Dendritic cell treated with granulocyte-macrophage colony-stimulating factor and Interleukin-4, amounts not matched to agents 40 ng/mL and 50 ng/mL, for 4 days (primary cell): ENCODE measurements at regions not wholly inside any gene's neighbourhood (a gene's known extent, or its start where the extent isn't known, plus 50 kb on each side); places are given as distances from the start of the nearest gene placed in this dataset.

ENCODE experiments used
- H3K27ac Mint-ChIP-seq: one replicate; pipeline ENCODE4 v1.8.0; 2022; ENCODE audit warnings: mild to moderate bottlenecking, mixed read lengths
- H3K27me3 Mint-ChIP-seq: one replicate; pipeline ENCODE4 v1.8.0; 2022; ENCODE audit warnings: mild to moderate bottlenecking, mixed read lengths
- H3K36me3 Mint-ChIP-seq: one replicate; pipeline ENCODE4 v1.8.0; 2022; ENCODE audit warnings: low read depth, mixed read lengths
- H3K4me1 Mint-ChIP-seq: one replicate; pipeline ENCODE4 v1.8.0; 2022; ENCODE audit warnings: low read depth, mixed read lengths
- H3K4me3 Mint-ChIP-seq: one replicate; pipeline ENCODE4 v1.8.0; 2022; ENCODE audit warnings: mild to moderate bottlenecking, moderate library complexity, mixed read lengths
- H3K9me3 Mint-ChIP-seq: one replicate; pipeline ENCODE4 v1.8.0; 2022; ENCODE audit warnings: mixed read lengths
- intact Hi-C: fragments of 100-400 bp; cut with micrococcal nuclease; formaldehyde crosslinking; loops from one replicate; pipeline ENCODE4 v1.15.0; 2022

DNA sequence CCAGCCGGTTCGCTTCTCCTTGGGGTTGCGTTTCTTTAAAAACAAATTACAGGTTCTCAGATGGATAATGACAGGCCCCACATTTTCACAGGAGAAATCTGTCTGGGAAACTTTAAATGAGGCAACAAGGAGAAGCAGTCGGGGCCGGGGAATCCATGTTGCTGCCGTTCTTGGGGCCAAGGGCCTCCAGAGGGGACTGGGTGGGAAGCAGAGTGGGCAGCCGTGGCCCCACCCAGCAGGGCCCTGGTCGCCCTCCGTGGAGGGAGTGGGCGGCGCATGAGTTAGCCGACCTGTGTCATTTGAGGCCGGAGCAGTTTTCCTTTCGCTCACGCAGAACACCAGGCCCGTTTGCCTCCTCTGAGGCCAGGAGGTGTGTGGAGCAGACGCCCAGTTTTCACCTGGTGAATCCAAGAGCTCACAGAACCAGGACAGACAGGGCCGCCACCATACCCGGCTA, 207.7 kb upstream of the CIBAR2 start:
- Mint-ChIP-seq H3K9me3 (no peaks in the 10 kb centered on the region), H3K4me1 (peaks cover 4% of the 10 kb centered on the region), H3K4me3 (no peak overlapping the region), H3K36me3 (no peaks in the 10 kb centered on the region), H3K27ac (no peak overlapping the region), H3K27me3 (peaks cover 32% of the 10 kb centered on the region)
- intact Hi-C loops: no loop called here

DNA sequence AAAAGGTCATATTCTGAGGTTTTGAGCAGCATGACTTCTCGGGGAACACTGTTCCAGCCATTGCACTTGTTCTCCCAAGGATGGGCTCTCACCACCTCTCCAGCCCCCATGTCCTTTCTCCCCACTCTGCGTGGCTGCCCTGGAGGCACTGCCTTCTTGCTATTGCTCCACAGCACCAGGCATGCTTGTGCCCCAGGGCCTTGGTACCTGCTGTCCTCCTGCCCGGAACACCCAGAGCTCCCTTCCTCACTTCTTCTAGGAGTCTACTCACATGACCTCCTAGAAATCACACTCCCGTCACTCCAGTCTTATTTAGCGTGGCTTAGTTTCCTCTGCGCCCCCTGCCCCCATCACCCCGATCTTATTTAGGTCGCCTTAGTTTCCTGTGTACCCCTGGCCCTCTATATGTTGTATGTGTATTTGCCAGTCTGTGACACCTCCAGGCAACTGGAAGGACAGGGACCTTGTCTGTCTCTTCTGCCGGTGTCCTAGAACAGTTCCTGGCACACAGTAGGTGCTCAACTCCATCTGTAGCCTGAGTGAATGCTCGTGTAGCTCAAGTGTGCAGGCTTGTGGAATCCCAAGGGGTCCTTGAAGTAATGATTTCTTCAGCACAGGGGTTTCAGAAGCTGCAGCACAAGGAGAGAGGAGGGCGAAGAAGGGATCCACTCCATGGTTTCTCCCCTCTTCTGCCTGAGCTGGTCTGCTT, 208.6 kb upstream of the CIBAR2 start:
- no peak overlapping the region for H3K4me3 Mint-ChIP-seq
- no peaks in the 10 kb centered on the region for H3K9me3 Mint-ChIP-seq
- intact Hi-C loops: no loop called here
- peaks cover 30% of the 10 kb centered on the region for H3K27me3 Mint-ChIP-seq
- no peaks in the 10 kb centered on the region for H3K36me3 Mint-ChIP-seq
- no peak overlapping the region for H3K27ac Mint-ChIP-seq
- peaks cover 4% of the 10 kb centered on the region for H3K4me1 Mint-ChIP-seq

DNA sequence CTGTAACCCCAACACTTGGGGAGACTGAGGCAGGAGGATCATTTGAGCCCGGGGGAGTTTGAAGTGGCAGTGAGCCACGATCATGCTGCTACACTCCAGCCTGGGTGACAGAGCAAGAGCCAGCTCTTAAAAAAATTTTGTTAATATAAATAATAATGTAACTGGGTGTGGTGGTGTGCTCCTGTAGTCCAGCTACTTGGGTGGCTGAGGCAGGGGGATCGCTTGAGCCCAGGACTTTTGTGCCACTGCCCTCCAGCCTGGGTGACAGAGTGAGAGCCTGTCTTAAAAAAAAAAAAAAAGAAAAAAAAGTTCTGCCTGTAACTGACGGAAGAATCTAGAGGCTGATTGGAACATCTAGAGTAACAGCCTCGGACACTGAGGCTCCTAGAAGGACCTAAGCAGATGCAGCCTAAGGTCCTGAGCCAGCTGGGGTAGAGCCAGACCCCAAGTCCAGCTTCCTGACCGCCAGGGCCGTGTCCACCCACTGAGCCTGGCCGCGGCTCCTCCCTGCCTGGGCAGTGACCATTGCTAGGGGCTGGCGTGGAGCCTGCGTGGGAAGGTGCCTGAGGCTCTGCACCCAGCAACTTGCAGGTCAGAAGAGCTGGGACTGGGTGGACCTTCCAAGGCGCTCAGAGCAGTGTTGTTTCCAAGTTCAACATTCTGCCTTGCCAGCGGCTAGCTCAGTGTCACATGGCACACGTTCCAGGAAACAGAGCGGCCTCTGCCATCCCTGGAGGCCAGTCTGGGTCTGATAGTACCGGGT, 209.4 kb upstream of the CIBAR2 start:
- peaks cover 7% of the 10 kb centered on the region for H3K9me3 Mint-ChIP-seq
- peaks cover 29% of the 10 kb centered on the region for H3K27me3 Mint-ChIP-seq
- no peak overlapping the region for H3K4me3 Mint-ChIP-seq
- H3K4me1 Mint-ChIP-seq: no peaks in the 10 kb centered on the region
- no peak overlapping the region for H3K27ac Mint-ChIP-seq
- intact Hi-C loops: no loop called here
- H3K36me3 Mint-ChIP-seq: no peaks in the 10 kb centered on the region

DNA sequence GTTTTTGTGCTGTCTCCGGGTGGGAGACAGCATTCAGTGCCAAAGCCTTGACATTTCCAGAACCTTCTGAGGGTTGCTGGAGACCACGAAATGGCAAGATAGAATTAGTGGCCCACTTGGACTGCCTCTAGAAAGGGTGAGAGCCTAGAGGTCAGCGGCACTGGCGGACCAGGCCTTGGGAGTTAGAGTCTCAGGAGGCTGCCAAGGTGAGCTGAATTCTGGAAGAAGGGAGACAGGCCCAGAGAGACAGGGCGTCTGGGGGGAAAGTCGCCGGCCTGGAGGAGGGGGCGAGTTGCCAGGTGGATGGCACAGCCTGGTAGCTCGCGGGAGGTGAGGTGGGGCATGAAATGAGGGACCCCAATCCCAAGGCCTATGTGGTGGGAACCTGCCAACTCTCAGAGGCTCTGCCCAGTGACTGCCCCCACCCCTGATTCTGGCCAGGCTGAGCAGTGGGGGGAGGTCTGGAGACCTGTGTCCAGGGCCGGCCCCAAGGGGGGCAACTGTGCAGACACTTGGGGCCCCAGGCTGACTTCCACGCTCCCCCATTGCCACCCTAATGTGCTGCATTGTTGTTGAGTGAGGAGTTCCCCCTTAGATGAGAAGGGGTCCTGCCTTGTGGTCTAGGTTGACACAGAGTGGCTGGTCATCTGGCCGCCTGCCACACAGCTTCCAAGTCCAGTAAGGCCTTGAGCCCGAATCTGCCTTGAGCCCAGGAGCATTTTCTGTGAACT, 211.1 kb upstream of the CIBAR2 start:
- Mint-ChIP-seq H3K27ac (no peak overlapping the region), H3K4me1 (peaks cover 6% of the 10 kb centered on the region), H3K36me3 (no peaks in the 10 kb centered on the region), H3K4me3 (no peak overlapping the region), H3K27me3 (peaks cover 40% of the 10 kb centered on the region), H3K9me3 (peaks cover 9% of the 10 kb centered on the region)
- intact Hi-C loops: no loop called here

DNA sequence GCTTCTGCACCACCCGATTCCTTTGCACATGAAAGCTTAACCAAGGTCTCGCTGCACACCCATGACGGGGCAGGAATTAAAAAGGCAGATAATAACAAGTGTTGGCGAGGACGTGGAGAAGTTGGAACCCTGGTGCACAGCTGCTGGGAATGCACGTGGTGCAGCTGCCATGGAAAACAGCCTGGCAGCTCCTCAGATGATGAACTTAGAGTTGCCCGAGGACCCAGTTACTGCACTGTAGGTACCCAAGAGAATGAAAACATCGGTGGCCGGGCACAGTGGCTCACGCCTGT, 211.6 kb upstream of the CIBAR2 start:
- peaks cover 45% of the 10 kb centered on the region for H3K27me3 Mint-ChIP-seq
- no peak overlapping the region for H3K4me3 Mint-ChIP-seq
- H3K4me1 Mint-ChIP-seq: peaks cover 9% of the 10 kb centered on the region
- intact Hi-C loops: no loop called here
- no peak overlapping the region for H3K27ac Mint-ChIP-seq
- H3K36me3 Mint-ChIP-seq: no peaks in the 10 kb centered on the region
- peaks cover 9% of the 10 kb centered on the region for H3K9me3 Mint-ChIP-seq

DNA sequence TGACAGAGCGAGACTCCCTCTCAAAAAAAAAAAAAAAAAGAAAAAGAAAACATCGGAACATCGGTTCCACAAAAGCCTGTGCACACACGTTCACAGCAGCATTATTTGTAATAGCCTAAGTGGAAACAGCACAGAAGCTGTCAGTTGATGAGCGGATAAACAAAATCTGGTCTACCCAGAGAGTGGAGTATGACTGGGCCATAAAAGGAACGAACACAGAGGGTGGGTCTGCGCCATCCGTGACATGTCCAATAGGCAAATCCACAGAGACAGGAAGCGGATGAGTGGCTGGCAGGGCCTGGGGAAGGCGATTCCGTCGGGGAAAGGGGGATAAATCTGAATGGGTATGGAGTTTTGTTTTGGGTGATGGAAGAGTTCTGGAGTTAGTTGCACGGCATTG, 212.2 kb upstream of the CIBAR2 start:
- peaks cover 9% of the 10 kb centered on the region for H3K9me3 Mint-ChIP-seq
- no peak overlapping the region for H3K4me3 Mint-ChIP-seq
- H3K27ac Mint-ChIP-seq: no peak overlapping the region
- intact Hi-C loops: no loop called here
- H3K4me1 Mint-ChIP-seq: peaks cover 9% of the 10 kb centered on the region
- no peaks in the 10 kb centered on the region for H3K36me3 Mint-ChIP-seq
- peaks cover 51% of the 10 kb centered on the region for H3K27me3 Mint-ChIP-seq

DNA sequence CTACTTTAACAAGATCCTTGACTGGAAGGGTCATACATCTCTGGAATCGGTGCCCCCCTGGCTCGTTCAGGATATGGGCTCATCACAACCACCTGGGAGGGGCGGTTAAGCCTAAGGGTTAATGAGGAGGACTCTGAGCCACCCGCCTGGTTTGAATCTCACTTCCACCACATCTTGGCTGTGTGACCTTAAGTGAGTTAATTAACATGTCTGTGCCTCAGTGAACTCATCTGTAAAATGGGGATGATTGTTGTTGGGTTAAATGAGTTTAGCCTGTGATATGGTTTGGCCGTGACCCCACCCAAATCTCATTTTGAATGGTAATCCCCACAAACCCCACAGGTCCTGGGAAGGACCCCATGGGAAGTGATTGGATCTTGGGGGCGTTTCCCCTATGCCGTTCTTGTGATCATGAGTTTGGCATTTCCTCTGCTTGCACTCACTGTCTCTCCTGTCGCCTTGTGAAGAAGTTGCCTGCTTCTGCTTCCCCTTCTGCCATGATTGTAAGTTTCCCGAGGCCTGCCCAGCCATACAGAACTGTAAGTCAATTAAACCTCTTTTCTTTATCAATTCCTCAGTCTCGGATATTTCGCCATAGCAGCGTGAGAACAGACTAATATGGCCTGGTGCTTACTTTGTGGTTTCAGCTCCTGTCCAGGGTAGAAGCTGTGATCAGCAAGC, 214.0 kb upstream of the CIBAR2 start:
- H3K36me3 Mint-ChIP-seq: no peaks in the 10 kb centered on the region
- H3K4me1 Mint-ChIP-seq: peaks cover 15% of the 10 kb centered on the region
- peaks cover 62% of the 10 kb centered on the region for H3K27me3 Mint-ChIP-seq
- intact Hi-C loops: no loop called here
- no peak overlapping the region for H3K4me3 Mint-ChIP-seq
- no peak overlapping the region for H3K27ac Mint-ChIP-seq
- H3K9me3 Mint-ChIP-seq: peaks cover 9% of the 10 kb centered on the region

DNA sequence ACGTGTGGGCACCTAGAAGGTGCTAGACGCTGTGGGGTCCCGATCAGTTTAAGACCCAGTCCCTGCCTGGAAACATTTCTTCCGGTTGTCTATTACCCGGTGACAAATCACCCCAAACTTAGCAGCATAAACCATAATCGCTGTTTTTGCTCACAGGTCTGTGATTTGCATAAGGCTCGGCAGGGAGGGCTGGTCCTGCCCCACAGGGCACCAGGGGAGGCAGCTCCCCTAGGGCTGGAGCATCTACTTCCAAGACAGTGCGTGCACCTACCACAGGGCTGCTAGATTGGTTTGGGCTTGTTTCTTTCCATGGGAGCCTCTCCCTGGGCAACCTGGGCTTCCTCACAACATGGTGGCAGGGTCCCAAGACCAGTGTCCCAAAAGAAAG, 214.5 kb upstream of the CIBAR2 start:
- Mint-ChIP-seq H3K36me3 (no peaks in the 10 kb centered on the region), H3K27ac (no peak overlapping the region), H3K4me1 (peaks cover 15% of the 10 kb centered on the region), H3K4me3 (no peak overlapping the region), H3K9me3 (peaks cover 9% of the 10 kb centered on the region), H3K27me3 (peaks cover 61% of the 10 kb centered on the region)
- intact Hi-C loops: no loop called here

DNA sequence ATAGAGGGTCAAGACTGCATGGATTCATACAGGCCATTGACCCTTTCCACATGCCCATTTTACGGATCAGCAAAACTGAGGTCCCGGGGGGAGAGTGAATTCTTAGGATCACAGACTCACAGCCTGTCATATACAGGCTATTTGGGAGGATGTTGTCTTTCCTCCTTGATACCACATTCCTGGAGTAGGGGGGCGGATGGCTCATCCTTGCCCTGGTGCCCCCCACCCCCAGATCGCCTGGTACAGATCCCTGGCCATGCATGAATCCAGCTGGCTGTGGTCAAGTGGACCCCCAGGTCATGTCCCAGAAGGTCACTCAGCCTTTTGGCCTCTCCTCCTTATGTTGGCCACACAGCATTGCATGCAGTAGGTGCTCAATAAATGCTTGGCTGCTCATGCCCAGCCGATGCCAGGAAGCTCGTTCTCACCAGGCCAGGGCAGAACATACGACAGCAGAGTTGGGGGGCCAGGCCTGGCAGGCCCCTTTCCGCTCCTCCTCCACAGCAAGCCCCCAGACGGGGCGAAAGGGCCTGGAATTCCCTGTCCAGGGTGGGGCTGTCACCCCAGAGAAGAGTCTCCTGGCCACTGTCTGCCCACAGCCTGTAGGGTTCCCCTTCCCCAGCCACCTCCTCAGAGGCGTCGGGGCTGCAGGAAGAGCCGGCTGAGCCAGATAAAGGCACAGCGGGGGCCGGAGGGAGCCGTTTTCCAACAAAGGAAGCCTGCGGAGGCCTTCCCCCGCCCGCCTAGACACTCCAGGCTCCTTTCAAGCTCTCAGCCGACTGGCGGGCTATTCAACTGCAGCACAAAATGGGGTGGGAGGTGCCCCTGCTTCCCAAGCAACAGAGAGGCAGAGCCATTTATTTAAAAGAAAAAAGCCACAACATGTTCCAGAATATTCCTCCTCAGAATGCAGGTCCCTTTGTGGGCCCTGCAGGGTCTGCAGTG, 215.7 kb upstream of the CIBAR2 start:
- no peaks in the 10 kb centered on the region for H3K36me3 Mint-ChIP-seq
- intact Hi-C loops: no loop called here
- peaks cover 15% of the 10 kb centered on the region for H3K4me1 Mint-ChIP-seq
- H3K9me3 Mint-ChIP-seq: peaks cover 9% of the 10 kb centered on the region
- peak overlapping the region; percentile 28 for H3K4me3 Mint-ChIP-seq
- no peak overlapping the region for H3K27ac Mint-ChIP-seq
- H3K27me3 Mint-ChIP-seq: peaks cover 62% of the 10 kb centered on the region

DNA sequence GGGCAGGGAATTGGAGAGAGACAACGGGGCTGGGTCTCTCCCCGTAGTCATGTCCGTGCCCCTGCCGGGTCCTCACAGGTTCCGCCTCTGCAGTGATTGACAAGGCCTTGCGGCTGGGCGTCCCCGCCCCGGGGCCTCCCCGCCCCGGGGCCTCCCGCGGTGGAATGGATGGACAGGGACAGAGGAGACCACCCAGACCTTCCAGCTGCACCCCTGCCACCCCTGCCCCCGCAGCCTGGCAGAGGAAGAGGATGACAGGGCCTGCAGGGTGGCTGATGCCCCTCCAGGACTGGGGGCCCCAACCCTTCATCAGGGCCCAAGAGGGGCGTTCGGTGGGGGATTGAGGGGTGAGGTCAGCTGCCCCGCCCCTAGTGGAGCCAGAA, 216.4 kb upstream of the CIBAR2 start:
- H3K27ac Mint-ChIP-seq: no peak overlapping the region

DNA sequence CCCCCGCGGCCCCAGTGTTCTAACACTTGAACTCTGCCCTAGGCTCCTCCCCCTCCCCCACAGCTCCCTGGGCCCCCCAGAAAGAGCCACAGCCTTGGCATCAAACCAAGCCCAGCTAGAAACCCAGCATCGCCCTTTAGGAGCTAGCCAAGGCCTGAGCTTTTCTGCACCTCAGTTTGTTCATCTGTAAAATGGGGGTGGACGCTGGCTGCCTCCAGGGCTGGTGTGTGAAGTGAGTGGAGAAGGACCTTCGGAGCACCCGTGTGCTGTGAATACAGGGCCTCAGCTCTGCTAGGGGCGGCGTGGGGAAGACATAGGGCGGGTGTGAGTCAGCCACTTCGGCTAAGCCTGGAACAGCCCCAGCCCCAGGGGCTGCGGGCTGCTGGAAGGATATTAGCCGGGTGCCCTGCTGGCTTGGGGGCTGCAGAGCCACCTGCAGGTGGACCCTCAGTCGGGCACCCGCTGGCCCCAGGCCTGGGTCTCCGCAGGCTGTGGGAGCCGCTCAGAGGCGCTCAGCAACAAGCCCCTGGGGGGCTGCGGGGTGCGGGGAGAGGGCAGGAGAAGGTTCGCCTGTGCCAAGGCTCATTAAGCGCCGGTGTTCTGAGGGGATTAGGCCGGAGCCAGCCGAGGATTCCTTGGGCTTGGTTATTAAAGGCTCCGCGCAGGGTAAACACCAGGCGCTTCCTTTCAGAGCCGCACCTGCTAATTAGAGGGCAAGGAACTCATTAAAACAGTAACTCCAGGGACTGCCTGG, 217.0 kb upstream of the CIBAR2 start:
- Mint-ChIP-seq H3K27me3 (peaks cover 63% of the 10 kb centered on the region), H3K9me3 (peaks cover 9% of the 10 kb centered on the region), H3K27ac (no peak overlapping the region), H3K4me3 (no peak overlapping the region), H3K36me3 (no peaks in the 10 kb centered on the region), H3K4me1 (peaks cover 15% of the 10 kb centered on the region)
- intact Hi-C loops: no loop called here

More for the DNA sequence above, 216.4 kb upstream of the CIBAR2 start:
- Mint-ChIP-seq H3K4me1 (peaks cover 15% of the 10 kb centered on the region), H3K27me3 (peaks cover 61% of the 10 kb centered on the region), H3K4me3 (peak overlapping the region; percentile 28), H3K9me3 (peaks cover 9% of the 10 kb centered on the region), H3K36me3 (no peaks in the 10 kb centered on the region)
- intact Hi-C loops: no loop called here

DNA sequence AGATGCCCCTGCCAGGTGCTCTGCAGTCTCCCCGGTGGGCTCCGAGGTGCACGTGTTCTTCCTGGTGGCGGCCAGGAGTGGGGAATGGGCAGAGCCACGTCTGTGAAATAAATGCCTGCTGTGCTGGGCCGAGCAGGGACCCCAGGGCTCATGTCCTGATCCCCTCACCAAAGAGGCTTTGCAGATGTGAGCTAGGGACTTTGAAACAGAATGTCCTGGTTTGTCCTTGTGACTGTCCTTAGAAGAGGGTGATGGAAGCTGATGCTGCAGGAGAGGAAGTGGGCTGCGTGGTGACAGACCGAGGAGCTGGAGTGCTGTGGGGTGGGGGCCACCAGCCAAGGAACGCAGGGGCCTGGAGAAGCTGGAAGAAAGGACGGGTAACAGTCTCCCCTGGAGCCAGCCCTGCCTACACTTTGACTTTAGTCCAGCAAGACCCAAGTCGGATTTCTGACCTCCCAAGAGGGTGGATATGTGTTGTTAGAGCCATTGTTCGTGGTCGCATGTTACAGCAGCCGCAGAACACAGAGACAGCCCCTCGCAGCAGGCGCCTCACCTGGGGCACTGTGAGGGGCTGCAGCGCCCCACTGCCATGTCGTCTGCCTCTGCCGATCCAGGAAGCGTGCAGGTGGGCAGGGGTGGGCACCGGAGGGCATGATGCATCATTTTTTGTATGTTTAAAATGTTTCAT, 217.9 kb upstream of the CIBAR2 start:
- peaks cover 9% of the 10 kb centered on the region for H3K9me3 Mint-ChIP-seq
- intact Hi-C loops: no loop called here
- H3K27me3 Mint-ChIP-seq: peaks cover 70% of the 10 kb centered on the region

More for the DNA sequence above, 217.9 kb upstream of the CIBAR2 start:
- Mint-ChIP-seq H3K36me3 (no peaks in the 10 kb centered on the region), H3K4me1 (peaks cover 20% of the 10 kb centered on the region), H3K4me3 (no peak overlapping the region), H3K27ac (no peak overlapping the region)
